Activated B cell treated with CpG ODN at 0.5 μM for 24 hours (primary cell): ENCODE measurements at regions not wholly inside any gene's neighbourhood (a gene's known extent, or its start where the extent isn't known, plus 50 kb on each side); places are given as distances from the start of the nearest gene placed in this dataset.

Experiments used
- ATAC-seq: fragments of 200-7000 bp; cut with Tn5 transposase; one replicate; pipeline ENCODE4 v1.10.0; 2021; ENCODE audit warnings: low read depth, mild to moderate bottlenecking, moderate library complexity
- CTCF ChIA-PET: fragments of 350-600 bp; sonication (Branson Sonifier 250); formaldehyde crosslinking; loops from one replicate; lab custom pipeline; 2021; ENCODE audit warnings: antibody characterized with exemption; lab: Charles Lee
- POLR2A ChIA-PET: fragments of 350-600 bp; sonication (Branson Sonifier 250); formaldehyde crosslinking; loops from one replicate; lab custom pipeline; 2021; ENCODE audit warnings: antibody characterized with exemption; lab: Charles Lee
- DNase-seq: peaks from one replicate; pipeline ENCODE4 v3.0.0; 2022
- H3K27ac Mint-ChIP-seq: one replicate; pipeline ENCODE4 v1.8.0; 2020; ENCODE audit warnings: mixed read lengths
- H3K27me3 Mint-ChIP-seq: one replicate; pipeline ENCODE4 v1.8.0; 2021; ENCODE audit warnings: mixed read lengths
- H3K36me3 Mint-ChIP-seq: one replicate; pipeline ENCODE4 v1.8.0; 2021; ENCODE audit warnings: low read depth, mixed read lengths
- H3K4me1 Mint-ChIP-seq: one replicate; pipeline ENCODE4 v1.8.0; 2021; ENCODE audit warnings: mixed read lengths
- H3K4me3 Mint-ChIP-seq: one replicate; pipeline ENCODE4 v1.8.0; 2020; ENCODE audit warnings: mild to moderate bottlenecking, mixed read lengths
- H3K9me3 Mint-ChIP-seq: one replicate; pipeline ENCODE4 v1.8.0; 2020; ENCODE audit warnings: mixed read lengths
- CTCF ChIP-seq: fragments of 200-600 bp; IDR thresholded peaks from one replicate; pipeline ENCODE4 v1.8.0; 2022; ENCODE audit warnings: antibody characterized with exemption, mild to moderate bottlenecking
- intact Hi-C: fragments of 100-400 bp; cut with micrococcal nuclease; formaldehyde crosslinking; loops from one replicate; pipeline ENCODE4 v1.15.1; 2024

GRCh38 chr12:91937706-91938105, 207.9 kb downstream of the BTG1 start:
- TF ChIP-seq CTCF, result no peak
- Mint-ChIP-seq H3K4me1 (peaks cover 7% of the 10 kb centered on the region), H3K27me3 (no peaks in the 10 kb centered on the region), H3K27ac (no peak overlapping the region), H3K9me3 (peaks cover 7% of the 10 kb centered on the region), H3K4me3 (no peak overlapping the region), H3K36me3 (no peaks in the 10 kb centered on the region)
- ChIA-PET POLR2A (no interaction called here), CTCF (no interaction called here)
- no peak for ATAC-seq
- intact Hi-C loops, result no loop called here
- DNase-seq, result no peak

GRCh38 chr12:91937009-91937408, 208.6 kb downstream of the BTG1 start:
- Mint-ChIP-seq H3K9me3 (peaks cover 7% of the 10 kb centered on the region), H3K27ac (no peak overlapping the region), H3K36me3 (no peaks in the 10 kb centered on the region), H3K4me3 (no peak overlapping the region), H3K27me3 (no peaks in the 10 kb centered on the region), H3K4me1 (peaks cover 7% of the 10 kb centered on the region)
- POLR2A ChIA-PET, result no interaction called here
- CTCF ChIA-PET, result no interaction called here
- ATAC-seq (no peak), DNase-seq (no peak)
- TF ChIP-seq CTCF, result no peak
- intact Hi-C loops, result no loop called here

- H3K9me3 Mint-ChIP-seq, result peaks cover 5% of the 10 kb centered on the region
- intact Hi-C loops, result no loop called here
- peaks cover under 1% of the 10 kb centered on the region for H3K4me1 Mint-ChIP-seq
- ATAC-seq (no peak), DNase-seq (no peak)
- TF ChIP-seq CTCF, result no peak
- CTCF ChIA-PET, result no interaction called here
- POLR2A ChIA-PET, result no interaction called here
- H3K36me3 Mint-ChIP-seq, result no peaks in the 10 kb centered on the region
- H3K27me3 Mint-ChIP-seq, result no peaks in the 10 kb centered on the region
- no peak overlapping the region for H3K27ac Mint-ChIP-seq
- H3K4me3 Mint-ChIP-seq, result no peak overlapping the region
Observed at GRCh38 chr12:91935296-91935695, 210.3 kb downstream of the BTG1 start.

GRCh38 chr12:91931111-91931510, 214.5 kb downstream of the BTG1 start:
- Mint-ChIP-seq H3K9me3 (peaks cover 2% of the 10 kb centered on the region), H3K27ac (no peak overlapping the region), H3K4me1 (no peaks in the 10 kb centered on the region), H3K4me3 (no peak overlapping the region), H3K27me3 (no peaks in the 10 kb centered on the region), H3K36me3 (no peaks in the 10 kb centered on the region)
- POLR2A ChIA-PET, result no interaction called here
- CTCF ChIA-PET, result no interaction called here
- DNase-seq, result no peak
- TF ChIP-seq CTCF, result no peak
- intact Hi-C loops, result no loop called here
- ATAC-seq, result no peak

GRCh38 chr12:91928501-91928900, 217.1 kb downstream of the BTG1 start:
- DNase-seq (no peak), ATAC-seq (no peak)
- intact Hi-C loops, result no loop called here
- Mint-ChIP-seq H3K9me3 (peaks cover 2% of the 10 kb centered on the region), H3K36me3 (no peaks in the 10 kb centered on the region), H3K4me1 (no peaks in the 10 kb centered on the region), H3K4me3 (no peak overlapping the region), H3K27ac (no peak overlapping the region), H3K27me3 (no peaks in the 10 kb centered on the region)
- CTCF ChIA-PET, result interaction anchor here (0.6 kb wide), 1 partner anchor 225 kb away, joined by 3 read pairs; no protein-coding TSS in a partner anchor
- no peak for TF ChIP-seq CTCF
- POLR2A ChIA-PET, result no interaction called here
